ENCODE measurements at regions not wholly inside any gene's neighbourhood (a gene's known extent, or its start where the extent isn't known, plus 50 kb on each side); places are given as distances from the start of the nearest gene placed in this dataset.
"Not testable (repeated sequence)": the region's sequence is repeated elsewhere in the genome, so short reads cannot be mapped to it uniquely, and the experiment has no call there.

- H2AFZ ChIP-seq (ENCODE audit: low read length); H3F3A ChIP-seq (ENCODE audit: insufficient read depth, low read length); H3K27me3 ChIP-seq (ENCODE audit: insufficient read depth, low read length); H3K36me3 ChIP-seq (ENCODE audit: insufficient read depth, low read length); H3K4me1 ChIP-seq (ENCODE audit: insufficient read depth, low read length, severe bottlenecking); H3K9me2 ChIP-seq (ENCODE audit: low read depth, low read length); H4K20me1 ChIP-seq (ENCODE audit: insufficient read depth, low read length); H3K9ac ChIP-seq (ENCODE audit: low read length); H3K9me3 ChIP-seq (ENCODE audit: low read length); H3K4me3 ChIP-seq (ENCODE audit: low read depth, low read length, poor library complexity, severe bottlenecking); H3K27ac ChIP-seq (ENCODE audit: low read depth, low read length, poor library complexity, severe bottlenecking); H3K4me2 ChIP-seq (ENCODE audit: low read length); H3K79me2 ChIP-seq (ENCODE audit: insufficient read depth, low read length): not testable (repeated sequence)
Measured at GRCh38 chr2:87600961-87601360, 146.9 kb upstream of the PLGLB2 start.

GRCh38 chr2:87602118-87602517, 145.8 kb upstream of the PLGLB2 start:
- not testable (repeated sequence) for H3K27ac ChIP-seq (ENCODE audit: low read depth, low read length, poor library complexity, severe bottlenecking); H3K9me2 ChIP-seq (ENCODE audit: low read depth, low read length); H3K4me1 ChIP-seq (ENCODE audit: insufficient read depth, low read length, severe bottlenecking); H3K4me2 ChIP-seq (ENCODE audit: low read length); H3K9ac ChIP-seq (ENCODE audit: low read length); H3K27me3 ChIP-seq (ENCODE audit: insufficient read depth, low read length); H3F3A ChIP-seq (ENCODE audit: insufficient read depth, low read length); H3K36me3 ChIP-seq (ENCODE audit: insufficient read depth, low read length); H4K20me1 ChIP-seq (ENCODE audit: insufficient read depth, low read length); H2AFZ ChIP-seq (ENCODE audit: low read length); H3K79me2 ChIP-seq (ENCODE audit: insufficient read depth, low read length); H3K9me3 ChIP-seq (ENCODE audit: low read length); H3K4me3 ChIP-seq (ENCODE audit: low read depth, low read length, poor library complexity, severe bottlenecking)

GRCh38 chr2:87602728-87603127, 145.2 kb upstream of the PLGLB2 start:
- not testable (repeated sequence) for H3K27ac ChIP-seq (ENCODE audit: low read depth, low read length, poor library complexity, severe bottlenecking); H3K4me2 ChIP-seq (ENCODE audit: low read length); H4K20me1 ChIP-seq (ENCODE audit: insufficient read depth, low read length); H3K36me3 ChIP-seq (ENCODE audit: insufficient read depth, low read length); H3K9ac ChIP-seq (ENCODE audit: low read length); H3K9me2 ChIP-seq (ENCODE audit: low read depth, low read length); H3K4me1 ChIP-seq (ENCODE audit: insufficient read depth, low read length, severe bottlenecking); H2AFZ ChIP-seq (ENCODE audit: low read length); H3K9me3 ChIP-seq (ENCODE audit: low read length); H3F3A ChIP-seq (ENCODE audit: insufficient read depth, low read length); H3K79me2 ChIP-seq (ENCODE audit: insufficient read depth, low read length); H3K27me3 ChIP-seq (ENCODE audit: insufficient read depth, low read length); H3K4me3 ChIP-seq (ENCODE audit: low read depth, low read length, poor library complexity, severe bottlenecking)

GRCh38 chr2:87603418-87604278, 144.2 kb upstream of the PLGLB2 start:
- not testable (repeated sequence) for H3K79me2 ChIP-seq (ENCODE audit: insufficient read depth, low read length); H3K27me3 ChIP-seq (ENCODE audit: insufficient read depth, low read length); H3K4me3 ChIP-seq (ENCODE audit: low read depth, low read length, poor library complexity, severe bottlenecking); H2AFZ ChIP-seq (ENCODE audit: low read length); H3K9ac ChIP-seq (ENCODE audit: low read length); H3K9me2 ChIP-seq (ENCODE audit: low read depth, low read length); H3F3A ChIP-seq (ENCODE audit: insufficient read depth, low read length); H3K36me3 ChIP-seq (ENCODE audit: insufficient read depth, low read length); H3K9me3 ChIP-seq (ENCODE audit: low read length); H3K4me1 ChIP-seq (ENCODE audit: insufficient read depth, low read length, severe bottlenecking); H4K20me1 ChIP-seq (ENCODE audit: insufficient read depth, low read length)
- H3K4me2 ChIP-seq (ENCODE audit: low read length), result peak overlapping the region; percentile 17; the same call in 1 of the 2 replicates
- H3K27ac ChIP-seq (ENCODE audit: low read depth, low read length, poor library complexity, severe bottlenecking), result peak overlapping the region; percentile 41

GRCh38 chr2:87604279-87604818, 143.5 kb upstream of the PLGLB2 start:
- H3F3A ChIP-seq (ENCODE audit: insufficient read depth, low read length); H3K79me2 ChIP-seq (ENCODE audit: insufficient read depth, low read length); H2AFZ ChIP-seq (ENCODE audit: low read length); H3K9me3 ChIP-seq (ENCODE audit: low read length); H3K4me1 ChIP-seq (ENCODE audit: insufficient read depth, low read length, severe bottlenecking); H3K4me3 ChIP-seq (ENCODE audit: low read depth, low read length, poor library complexity, severe bottlenecking); H3K27me3 ChIP-seq (ENCODE audit: insufficient read depth, low read length); H3K9me2 ChIP-seq (ENCODE audit: low read depth, low read length); H3K36me3 ChIP-seq (ENCODE audit: insufficient read depth, low read length); H3K9ac ChIP-seq (ENCODE audit: low read length); H4K20me1 ChIP-seq (ENCODE audit: insufficient read depth, low read length): not testable (repeated sequence)
- Histone ChIP-seq H3K4me2 (ENCODE audit: low read length) (peak overlapping the region; percentile 17; the same call in 1 of the 2 replicates), H3K27ac (ENCODE audit: low read depth, low read length, poor library complexity, severe bottlenecking) (peak overlapping the region; percentile 41)

GRCh38 chr2:87604980-87605379, 142.9 kb upstream of the PLGLB2 start:
- H4K20me1 ChIP-seq (ENCODE audit: insufficient read depth, low read length); H3K4me3 ChIP-seq (ENCODE audit: low read depth, low read length, poor library complexity, severe bottlenecking); H3F3A ChIP-seq (ENCODE audit: insufficient read depth, low read length); H3K27ac ChIP-seq (ENCODE audit: low read depth, low read length, poor library complexity, severe bottlenecking); H3K9me2 ChIP-seq (ENCODE audit: low read depth, low read length); H3K36me3 ChIP-seq (ENCODE audit: insufficient read depth, low read length); H3K9ac ChIP-seq (ENCODE audit: low read length); H3K4me2 ChIP-seq (ENCODE audit: low read length); H2AFZ ChIP-seq (ENCODE audit: low read length); H3K79me2 ChIP-seq (ENCODE audit: insufficient read depth, low read length); H3K27me3 ChIP-seq (ENCODE audit: insufficient read depth, low read length); H3K4me1 ChIP-seq (ENCODE audit: insufficient read depth, low read length, severe bottlenecking); H3K9me3 ChIP-seq (ENCODE audit: low read length): not testable (repeated sequence)

GRCh38 chr2:87608377-87609166, 139.3 kb upstream of the PLGLB2 start:
- not testable (repeated sequence) for H2AFZ ChIP-seq (ENCODE audit: low read length); H3K9me3 ChIP-seq (ENCODE audit: low read length)

More at GRCh38 chr2:87608377-87609166, 139.3 kb upstream of the PLGLB2 start:
- H3K27me3 ChIP-seq (ENCODE audit: insufficient read depth, low read length); H3K4me1 ChIP-seq (ENCODE audit: insufficient read depth, low read length, severe bottlenecking); H4K20me1 ChIP-seq (ENCODE audit: insufficient read depth, low read length); H3K9ac ChIP-seq (ENCODE audit: low read length); H3K9me2 ChIP-seq (ENCODE audit: low read depth, low read length); H3K4me2 ChIP-seq (ENCODE audit: low read length); H3K4me3 ChIP-seq (ENCODE audit: low read depth, low read length, poor library complexity, severe bottlenecking); H3K27ac ChIP-seq (ENCODE audit: low read depth, low read length, poor library complexity, severe bottlenecking); H3K79me2 ChIP-seq (ENCODE audit: insufficient read depth, low read length); H3F3A ChIP-seq (ENCODE audit: insufficient read depth, low read length); H3K36me3 ChIP-seq (ENCODE audit: insufficient read depth, low read length): not testable (repeated sequence)
